HepG2 (cell line): ENCODE measurements at regions not wholly inside any gene's neighbourhood (a gene's known extent, or its start where the extent isn't known, plus 50 kb on each side); places are given as distances from the start of the nearest gene placed in this dataset.

ENCODE experiments used
- ATAC-seq: fragments of 200-7000 bp; cut with Tn5 transposase; 3 replicates; pipeline ENCODE4 v1.9.1; 2020; ENCODE audit warnings: mild to moderate bottlenecking, moderate library complexity
- BruUV-seq: library from RNA; stranded (reverse); fragments of 400-500 nt; replicated peaks from 2 replicates; lab custom pipeline; 2021; lab: Mats Ljungman, UMichigan
- CTCF ChIA-PET: fragments of 300-600 bp; formaldehyde crosslinking; extraction: SDS; loops from one replicate; lab custom pipeline; 2021; ENCODE audit warnings: low total read pairs, inconsistent platforms, low intra/inter-chr PET ratio; lab: Yijun Ruan, JAX
- POLR2A ChIA-PET: fragments of 350-600 bp; sonication (Branson Sonifier 250); formaldehyde crosslinking; loops from one replicate; lab custom pipeline; 2020; ENCODE audit warnings: antibody characterized with exemption, inconsistent platforms; lab: Yijun Ruan, JAX
- DNase-seq: peaks from one replicate; pipeline ENCODE4 v3.0.0-alpha.2; 2015; ENCODE audit warnings: low spot score
- FAIRE-seq: peaks from 3 replicates; lab custom pipeline; 2011; peaks lifted over from hg19 to GRCh38; lab: Jason Lieb, UNC
- H2AFZ ChIP-seq: one replicate; pipeline ENCODE4 v1.6.1; 2011; ENCODE audit warnings: low read length, inconsistent platforms
- H3K27ac ChIP-seq: fragments of 300-600 bp; 3 replicates; pipeline ENCODE4 v1.8.0; 2011; ENCODE audit warnings: mixed run types, mild to moderate bottlenecking, mixed read lengths, low read length, inconsistent platforms; ENCODE audit not compliant: insufficient read depth; ENCODE audit errors: extremely low read length
- H3K27me3 ChIP-seq, 2 experiments: fragments of 200-600 bp in 1 of 2; 2 replicates in 1 of 2; 3 replicates in 1 of 2; pipeline versions ENCODE4 v1.6.0 to v1.8.0; 2011; ENCODE audit warnings: low read length in 2 of 2, mild to moderate bottlenecking in 2 of 2, moderate library complexity in 2 of 2, inconsistent platforms in 1 of 2; ENCODE audit not compliant: insufficient read depth in 2 of 2, control insufficient read depth in 1 of 2
- H3K36me3 ChIP-seq, 2 experiments: fragments of 200-600 bp in 1 of 2; replicated peaks in 1 of 2; 2 replicates in 1 of 2; 3 replicates in 1 of 2; pipeline versions ENCODE4 v1.5.1 to v1.8.0; 2011; ENCODE audit warnings: low read length in 2 of 2, inconsistent platforms in 1 of 2; ENCODE audit not compliant: insufficient read depth in 2 of 2, control insufficient read depth in 1 of 2
- H3K4me1 ChIP-seq: 2 replicates; pipeline ENCODE4 v1.5.1; 2012; ENCODE audit warnings: low read length, inconsistent platforms; ENCODE audit not compliant: insufficient read depth
- H3K4me2 ChIP-seq: 2 replicates; pipeline ENCODE4 v1.6.0; 2011; ENCODE audit warnings: low read depth, low read length, inconsistent platforms
- H3K4me3 ChIP-seq, 3 experiments: fragments of 200-600 bp in 1 of 3; sonication (generic), shearing (Covaris generic) in 1 of 3; replicated peaks in 1 of 3; 2 replicates each; pipeline ENCODE4 v1.5.1; 2011 to 2016; ENCODE audit warnings: low read length in 3 of 3, inconsistent platforms in 2 of 3, low read depth in 2 of 3, mild to moderate bottlenecking in 2 of 3, control low read depth in 1 of 3, mixed read lengths in 1 of 3; ENCODE audit not compliant: insufficient read depth in 1 of 3
- H3K79me2 ChIP-seq: one replicate; pipeline ENCODE4 v1.6.1; 2011; ENCODE audit warnings: low read length, inconsistent platforms; ENCODE audit not compliant: insufficient read depth
- H3K9ac ChIP-seq: 2 replicates; pipeline ENCODE4 v1.6.0; 2011; ENCODE audit warnings: mild to moderate bottlenecking, low read depth, low read length, inconsistent platforms; ENCODE audit not compliant: insufficient read depth
- H3K9me3 ChIP-seq: 2 replicates; pipeline ENCODE4 v1.5.1; 2012; ENCODE audit warnings: mild to moderate bottlenecking, low read length
- H4K20me1 ChIP-seq: 2 replicates; pipeline ENCODE4 v1.6.0; 2011; ENCODE audit warnings: inconsistent platforms, mild to moderate bottlenecking, low read length, moderate library complexity; ENCODE audit not compliant: insufficient read depth
- IRF1 ChIP-seq: sonication (generic); formaldehyde crosslinking; IDR thresholded peaks from 2 replicates; pipeline ENCODE4 v1.4.0; 2020; ENCODE audit warnings: low read depth, mild to moderate bottlenecking, missing genetic modification reagents
- REST ChIP-seq, 2 experiments: IDR thresholded peaks; 2 replicates each; pipeline ENCODE4 v1.6.1; 2011 to 2012; ENCODE audit warnings: low read length in 2 of 2, borderline replicate concordance in 1 of 2, low read depth in 1 of 2, mild to moderate bottlenecking in 1 of 2, moderate library complexity in 1 of 2
- USF2 ChIP-seq, 2 experiments: sonication (generic) in 1 of 2; formaldehyde crosslinking in 1 of 2; IDR thresholded peaks; 2 replicates each; pipeline versions ENCODE4 v1.5.1 to v1.6.1; 2011 to 2020; ENCODE audit warnings: borderline replicate concordance in 1 of 2, low read depth in 1 of 2, low read length in 1 of 2, mild to moderate bottlenecking in 1 of 2, missing genetic modification reagents in 1 of 2, moderate library complexity in 1 of 2
- ZNF251 ChIP-seq: sonication (generic); formaldehyde crosslinking; IDR thresholded peaks from 2 replicates; pipeline ENCODE4 v1.9.0; 2021; ENCODE audit warnings: mild to moderate bottlenecking, missing genetic modification reagents
- ZNF562 ChIP-seq: sonication (generic); formaldehyde crosslinking; IDR thresholded peaks from 2 replicates; pipeline ENCODE4 v1.8.0; 2022; ENCODE audit warnings: missing genetic modification reagents, borderline replicate concordance
- ZNF770 ChIP-seq: sonication (generic); formaldehyde crosslinking; IDR thresholded peaks from 2 replicates; pipeline ENCODE4 v1.5.0; 2020; ENCODE audit warnings: mild to moderate bottlenecking, missing genetic modification reagents
- WGBS: methylation state at CpG from one replicate; pipeline ENCODE4 v1.1.6; 2017; ENCODE audit warnings: low lambda C conversion rate; 5-methylcytosine and 5-hydroxymethylcytosine counted together
- in situ Hi-C: cut with HindIII; loops from 2 replicates; pipeline ENCODE4 v1.10.0; 2017; ENCODE audit warnings: low pct_unique_long_range_greater_than_20kb; ENCODE audit not compliant: extremely low pct_ligation_motif_present
- intact Hi-C: fragments of 100-400 bp; cut with micrococcal nuclease; formaldehyde crosslinking; loops from one replicate; pipeline ENCODE4 v1.10.0; 2022; ENCODE audit not compliant: unreplicated experiment

- Histone ChIP-seq H3K36me3 (no peaks in the 10 kb centered on the region), H4K20me1 (no peaks in the 10 kb centered on the region), H3K4me1 (no peaks in the 10 kb centered on the region), H3K27me3 (no peaks in the 10 kb centered on the region), H3K79me2 (no peaks in the 10 kb centered on the region), H3K4me3 (no peak overlapping the region), H3K9me3 (no peaks in the 10 kb centered on the region), H3K27ac (no peak overlapping the region), H2AFZ (no peak overlapping the region), H3K4me2 (no peak overlapping the region), H3K9ac (no peak overlapping the region)
- 17% methylated on average over 2 of the region's 2 CpGs for WGBS
- intact Hi-C loops: no loop called here
- no peak for ATAC-seq
- CTCF ChIA-PET: no interaction called here
- no TSS peak for BruUV-seq
- no peak for FAIRE-seq
- POLR2A ChIA-PET: no interaction called here
- DNase-seq: no peak
- no peak for TF ChIP-seq ZNF562
- TF ChIP-seq ZNF251 (CRISPR knock-in tag): no peak
- TF ChIP-seq IRF1: no peak
- TF ChIP-seq ZNF770 (CRISPR knock-in tag): no peak
- TF ChIP-seq REST (IDR thresholded peaks at IDR 0.05; ENCODE audit: borderline replicate concordance in 1 of 2, low read depth in 1 of 2, low read length in 2 of 2): no peak
- TF ChIP-seq USF2 (IDR thresholded peaks at IDR 0.05; ENCODE audit: low read depth, low read length): no peak
- no peak for TF ChIP-seq USF2 (CRISPR knock-in tag; IDR thresholded peaks at IDR 0.05; ENCODE audit: borderline replicate concordance)
- in situ Hi-C loops: no loop called here
These were observed 1123.3 kb upstream of the B3GALT2 start for GRCh38 chr1:194309697-194310096.
